ENCODE measurements at regions not wholly inside any gene's neighbourhood (a gene's known extent, or its start where the extent isn't known, plus 50 kb on each side); places are given as distances from the start of the nearest gene placed in this dataset.

- DNase-seq (ENCODE audit: low spot score) = peak; percentile 63
Observed at GRCh38 chr12:19572920-19573558, 133.7 kb downstream of the AEBP2 start.

- no peak for DNase-seq (ENCODE audit: low spot score)
Observed at GRCh38 chr12:19573866-19574265, 134.6 kb downstream of the AEBP2 start.

- peak; percentile 53 for DNase-seq (ENCODE audit: low spot score)
Observed at GRCh38 chr12:19574601-19575000, 135.3 kb downstream of the AEBP2 start.

GRCh38 chr12:19575337-19576243 lies 136.3 kb downstream of the AEBP2 start:
- DNase-seq (ENCODE audit: low spot score) = peak; percentile 30

- no peak for DNase-seq (ENCODE audit: low spot score)
Observed at GRCh38 chr12:19576506-19577280, 137.4 kb downstream of the AEBP2 start.

- DNase-seq (ENCODE audit: low spot score) = no peak
Observed at GRCh38 chr12:19577281-19577530, 137.9 kb downstream of the AEBP2 start.

GRCh38 chr12:19584732-19585131 lies 145.4 kb downstream of the AEBP2 start:
- no peak for DNase-seq (ENCODE audit: low spot score)

GRCh38 chr12:19588951-19589350 lies 149.7 kb downstream of the AEBP2 start:
- no peak for DNase-seq (ENCODE audit: low spot score)

GRCh38 chr12:19591951-19592350 lies 152.7 kb downstream of the AEBP2 start:
- no peak for DNase-seq (ENCODE audit: low spot score)

GRCh38 chr12:19596434-19597166 lies 157.3 kb downstream of the AEBP2 start:
- DNase-seq (ENCODE audit: low spot score) = no peak

GRCh38 chr12:19597167-19598026 lies 158.1 kb downstream of the AEBP2 start:
- DNase-seq (ENCODE audit: low spot score) = no peak

- DNase-seq (ENCODE audit: low spot score) = no peak
Observed at GRCh38 chr12:19605720-19606119, 166.4 kb downstream of the AEBP2 start.

- DNase-seq (ENCODE audit: low spot score) = no peak
Observed at GRCh38 chr12:19608039-19608438, 168.7 kb downstream of the AEBP2 start.

- DNase-seq (ENCODE audit: low spot score) = no peak
Observed at GRCh38 chr12:19613051-19613535, 173.8 kb downstream of the AEBP2 start.

- DNase-seq (ENCODE audit: low spot score) = no peak
Observed at GRCh38 chr12:19614601-19615383, 175.5 kb downstream of the AEBP2 start.

- no peak for DNase-seq (ENCODE audit: low spot score)
Observed at GRCh38 chr12:19615384-19615725, 176.1 kb downstream of the AEBP2 start.

- DNase-seq (ENCODE audit: low spot score) = no peak
Observed at GRCh38 chr12:19616781-19617180, 177.5 kb downstream of the AEBP2 start.

GRCh38 chr12:19620222-19620621 lies 180.9 kb downstream of the AEBP2 start:
- DNase-seq (ENCODE audit: low spot score) = no peak

- DNase-seq (ENCODE audit: low spot score) = no peak
Observed at GRCh38 chr12:19623751-19624399, 184.6 kb downstream of the AEBP2 start.

- no peak for DNase-seq (ENCODE audit: low spot score)
Observed at GRCh38 chr12:19624491-19624890, 185.2 kb downstream of the AEBP2 start.

Data from D341Med (cell line).